HL-60 (cell line): ENCODE measurements at regions not wholly inside any gene's neighbourhood (a gene's known extent, or its start where the extent isn't known, plus 50 kb on each side); places are given as distances from the start of the nearest gene placed in this dataset.

Experiments
- GABPA ChIP-seq: IDR thresholded peaks from 2 replicates; pipeline ENCODE4 v1.6.1; 2012; ENCODE audit warnings: low read depth
- POLR2AphosphoS5 ChIP-seq: IDR thresholded peaks from 2 replicates; pipeline ENCODE4 v1.6.1; 2012; ENCODE audit warnings: low read depth
- SPI1 ChIP-seq: IDR thresholded peaks from 2 replicates; pipeline ENCODE4 v1.6.1; 2012; ENCODE audit warnings: low read depth, mild to moderate bottlenecking, borderline replicate concordance
- TF ChIP-seq, protein P1 (sequence below): IDR thresholded peaks from one replicate; pipeline ENCODE4 v1.5.1; 2011; ENCODE audit warnings: low read length, control low read depth, inconsistent platforms; ENCODE audit not compliant: insufficient read depth

DNA sequence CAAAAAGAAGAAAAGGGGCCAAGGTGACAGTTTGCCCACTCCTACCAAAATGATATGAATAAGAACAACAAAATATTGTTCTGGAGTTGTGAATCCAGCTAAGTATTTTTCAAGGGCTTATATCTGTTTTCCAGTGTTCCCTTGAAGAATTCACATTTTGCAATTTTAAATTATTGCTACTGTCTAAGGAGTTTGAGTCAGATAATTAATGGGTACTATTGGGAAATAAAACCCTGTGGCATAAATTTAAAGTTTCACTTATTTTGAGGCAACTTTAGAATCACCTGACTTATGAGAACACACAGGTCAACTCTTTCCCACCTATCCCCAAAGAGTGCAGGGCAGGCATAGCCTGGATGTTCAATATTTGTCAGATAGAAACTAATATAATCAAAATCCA is 188.0 kb upstream of the GHR start:
- TF ChIP-seq POLR2AphosphoS5 (no peak), GABPA (no peak), SPI1 (no peak)
- TF ChIP-seq, protein P1, sequence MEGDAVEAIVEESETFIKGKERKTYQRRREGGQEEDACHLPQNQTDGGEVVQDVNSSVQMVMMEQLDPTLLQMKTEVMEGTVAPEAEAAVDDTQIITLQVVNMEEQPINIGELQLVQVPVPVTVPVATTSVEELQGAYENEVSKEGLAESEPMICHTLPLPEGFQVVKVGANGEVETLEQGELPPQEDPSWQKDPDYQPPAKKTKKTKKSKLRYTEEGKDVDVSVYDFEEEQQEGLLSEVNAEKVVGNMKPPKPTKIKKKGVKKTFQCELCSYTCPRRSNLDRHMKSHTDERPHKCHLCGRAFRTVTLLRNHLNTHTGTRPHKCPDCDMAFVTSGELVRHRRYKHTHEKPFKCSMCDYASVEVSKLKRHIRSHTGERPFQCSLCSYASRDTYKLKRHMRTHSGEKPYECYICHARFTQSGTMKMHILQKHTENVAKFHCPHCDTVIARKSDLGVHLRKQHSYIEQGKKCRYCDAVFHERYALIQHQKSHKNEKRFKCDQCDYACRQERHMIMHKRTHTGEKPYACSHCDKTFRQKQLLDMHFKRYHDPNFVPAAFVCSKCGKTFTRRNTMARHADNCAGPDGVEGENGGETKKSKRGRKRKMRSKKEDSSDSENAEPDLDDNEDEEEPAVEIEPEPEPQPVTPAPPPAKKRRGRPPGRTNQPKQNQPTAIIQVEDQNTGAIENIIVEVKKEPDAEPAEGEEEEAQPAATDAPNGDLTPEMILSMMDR: no peak
